Left renal pelvis (tissue), 4 donors: ENCODE measurements at regions not wholly inside any gene's neighbourhood (a gene's known extent, or its start where the extent isn't known, plus 50 kb on each side); places are given as distances from the start of the nearest gene placed in this dataset.
"Not testable (repeated sequence)": the region's sequence is repeated elsewhere in the genome, so short reads cannot be mapped to it uniquely, and the experiment has no call there.

Experiments
- DNase-seq, 4 donors: peaks; one replicate each; pipeline ENCODE4 v3.0.0-alpha.2; 2013; ENCODE audit warnings: low read depth in 4 of 4, low spot score in 3 of 4

GRCh38 chr2:87404411-87405255, 343.3 kb upstream of the PLGLB2 start:
- not testable (repeated sequence) for DNase-seq

- DNase-seq = not testable (repeated sequence)
Measured at GRCh38 chr2:87405531-87406216, 342.2 kb upstream of the PLGLB2 start.

GRCh38 chr2:87406406-87407175, 341.3 kb upstream of the PLGLB2 start:
- not testable (repeated sequence) for DNase-seq

- DNase-seq = not testable (repeated sequence)
Measured at GRCh38 chr2:87409601-87410000, 338.3 kb upstream of the PLGLB2 start.

GRCh38 chr2:87410371-87410770, 337.5 kb upstream of the PLGLB2 start:
- not testable (repeated sequence) for DNase-seq

GRCh38 chr2:87412036-87412820, 335.7 kb upstream of the PLGLB2 start:
- not testable (repeated sequence) for DNase-seq

GRCh38 chr2:87414331-87414730, 333.6 kb upstream of the PLGLB2 start:
- DNase-seq = not testable (repeated sequence)

- not testable (repeated sequence) for DNase-seq
Measured at GRCh38 chr2:87414795-87415570, 332.9 kb upstream of the PLGLB2 start.

GRCh38 chr2:87415586-87416265, 332.2 kb upstream of the PLGLB2 start:
- not testable (repeated sequence) for DNase-seq

- not testable (repeated sequence) for DNase-seq
Measured at GRCh38 chr2:87416266-87416592, 331.7 kb upstream of the PLGLB2 start.

GRCh38 chr2:87417147-87417546, 330.7 kb upstream of the PLGLB2 start:
- DNase-seq = not testable (repeated sequence)

GRCh38 chr2:87417742-87418567, 329.9 kb upstream of the PLGLB2 start:
- DNase-seq = not testable (repeated sequence)

- DNase-seq = not testable (repeated sequence)
Measured at GRCh38 chr2:87418823-87419822, 328.8 kb upstream of the PLGLB2 start.

- not testable (repeated sequence) for DNase-seq
Measured at GRCh38 chr2:87419980-87420379, 327.9 kb upstream of the PLGLB2 start.

GRCh38 chr2:87420954-87421353, 326.9 kb upstream of the PLGLB2 start:
- DNase-seq = not testable (repeated sequence)

GRCh38 chr2:87423796-87424762, 323.8 kb upstream of the PLGLB2 start:
- DNase-seq = not testable (repeated sequence)
